Tibial nerve (tissue), 4 donors: ENCODE measurements at regions not wholly inside any gene's neighbourhood (a gene's known extent, or its start where the extent isn't known, plus 50 kb on each side); places are given as distances from the start of the nearest gene placed in this dataset. TPM values are rescaled to one million over a fixed set of nuclear protein-coding genes. Genes with fewer than 3 reads are reported as not detected.

Experiments used
- DNase-seq, 2 donors: peaks; one replicate each; pipeline ENCODE4 v3.0.0-alpha.2; 2019; ENCODE audit warnings: low spot score in 2 of 2
- H3K27ac ChIP-seq, 4 donors: fragments of 200-600 bp; sonication (generic) in 3 of 4; one replicate each; pipeline ENCODE4 v1.5.1; 2017 to 2019; ENCODE audit warnings: mild to moderate bottlenecking in 1 of 4
- H3K27me3 ChIP-seq, 2 donors: fragments of 200-600 bp; sonication (generic) in 1 of 2; one replicate each; pipeline versions ENCODE4 v1.5.1 to v1.6.0; 2017 to 2019
- H3K36me3 ChIP-seq, 3 donors: fragments of 200-600 bp; sonication (generic); one replicate each; pipeline ENCODE4 v1.5.1; 2018 to 2019
- H3K4me1 ChIP-seq, 4 donors: fragments of 200-600 bp; sonication (generic) in 3 of 4; one replicate each; pipeline ENCODE4 v1.5.1; 2017 to 2019
- H3K4me3 ChIP-seq, 4 donors: fragments of 200-600 bp; sonication (generic) in 3 of 4; one replicate each; pipeline ENCODE4 v1.5.1; 2017 to 2019; ENCODE audit warnings: mild to moderate bottlenecking in 1 of 4, moderate library complexity in 1 of 4
- H3K9me3 ChIP-seq, 4 donors: fragments of 200-600 bp; sonication (generic) in 3 of 4; one replicate each; pipeline ENCODE4 v1.5.1; 2017 to 2019
- EP300 ChIP-seq, 2 donors: sonication (generic); formaldehyde crosslinking; IDR thresholded peaks; one replicate each; pipeline ENCODE4 v1.6.1; 2017; ENCODE audit warnings: antibody characterized with exemption in 2 of 2, mild to moderate bottlenecking in 1 of 2
- POLR2A ChIP-seq, 2 donors: fragments of 450-650 bp; IDR thresholded peaks; one replicate each; pipeline ENCODE4 v1.6.1; 2017; ENCODE audit warnings: antibody characterized with exemption in 2 of 2, mild to moderate bottlenecking in 2 of 2, moderate library complexity in 2 of 2
- WGBS, 2 donors: methylation state at CpG; one replicate each; pipeline ENCODE4 v1.1.5; 2018; 5-methylcytosine and 5-hydroxymethylcytosine counted together
- small RNA-seq: library from RNA; depleted of rRNA; stranded (forward); fragments of <200 nt; gene quantifications from one replicate; pipeline ENCODE3, GENCODE V24; 2016
- TF ChIP-seq, protein P1 (sequence below), 5 experiments: fragments of 200-600 bp in 3 of 5; fragments of 450-650 bp in 2 of 5; sonication (generic) in 3 of 5; IDR thresholded peaks; one replicate each; pipeline ENCODE4 v1.5.1; 2016 to 2019; ENCODE audit warnings: antibody characterized with exemption in 5 of 5, mild to moderate bottlenecking in 3 of 5, moderate library complexity in 2 of 5

- 96 to 98% methylated on average over 3 of the region's 3 CpGs for WGBS, 2 donors
Observed at GRCh38 chr11:121683791-121684190, 231.0 kb upstream of the SORL1-AS1 start.

More at GRCh38 chr11:121683791-121684190, 231.0 kb upstream of the SORL1-AS1 start:
- Histone ChIP-seq H3K27ac (no peak overlapping the region), H3K4me1 (no peaks in the 10 kb centered on the region), H3K36me3 (no peaks in the 10 kb centered on the region), H3K27me3 (no peaks in the 10 kb centered on the region), H3K9me3 (no peaks in the 10 kb centered on the region), H3K4me3 (no peak overlapping the region)
- no peak for DNase-seq
- TF ChIP-seq POLR2A (IDR thresholded peaks at IDR 0.05), result no peak
- TF ChIP-seq EP300 (IDR thresholded peaks at IDR 0.05), result no peak
- TF ChIP-seq, protein P1, sequence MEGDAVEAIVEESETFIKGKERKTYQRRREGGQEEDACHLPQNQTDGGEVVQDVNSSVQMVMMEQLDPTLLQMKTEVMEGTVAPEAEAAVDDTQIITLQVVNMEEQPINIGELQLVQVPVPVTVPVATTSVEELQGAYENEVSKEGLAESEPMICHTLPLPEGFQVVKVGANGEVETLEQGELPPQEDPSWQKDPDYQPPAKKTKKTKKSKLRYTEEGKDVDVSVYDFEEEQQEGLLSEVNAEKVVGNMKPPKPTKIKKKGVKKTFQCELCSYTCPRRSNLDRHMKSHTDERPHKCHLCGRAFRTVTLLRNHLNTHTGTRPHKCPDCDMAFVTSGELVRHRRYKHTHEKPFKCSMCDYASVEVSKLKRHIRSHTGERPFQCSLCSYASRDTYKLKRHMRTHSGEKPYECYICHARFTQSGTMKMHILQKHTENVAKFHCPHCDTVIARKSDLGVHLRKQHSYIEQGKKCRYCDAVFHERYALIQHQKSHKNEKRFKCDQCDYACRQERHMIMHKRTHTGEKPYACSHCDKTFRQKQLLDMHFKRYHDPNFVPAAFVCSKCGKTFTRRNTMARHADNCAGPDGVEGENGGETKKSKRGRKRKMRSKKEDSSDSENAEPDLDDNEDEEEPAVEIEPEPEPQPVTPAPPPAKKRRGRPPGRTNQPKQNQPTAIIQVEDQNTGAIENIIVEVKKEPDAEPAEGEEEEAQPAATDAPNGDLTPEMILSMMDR (IDR thresholded peaks at IDR 0.05), result no peak

Small RNA genes in the stretch of these regions (small RNA-seq; reads per million reads assigned to genes)
- gene RNU6-256P, result not detected
